PC-9 (cell line): ENCODE measurements at regions not wholly inside any gene's neighbourhood (a gene's known extent, or its start where the extent isn't known, plus 50 kb on each side); places are given as distances from the start of the nearest gene placed in this dataset.

ENCODE experiments used
- CTCF ChIP-seq: fragments of 200-600 bp; sonication (generic); conservative IDR thresholded peaks from 2 replicates; pipeline ENCODE4 v1.6.1; 2017; ENCODE audit warnings: mixed run types, antibody characterized with exemption, mild to moderate bottlenecking, moderate library complexity
- EZH2 ChIP-seq: fragments of 200-600 bp; sonication (generic); IDR thresholded peaks from 2 replicates; pipeline ENCODE4 v1.8.0; 2017; ENCODE audit warnings: antibody characterized with exemption, low read depth

GRCh38 chr4:59024257-59024656 lies 1914.1 kb upstream of the IGFBP7 start:
- no peak for TF ChIP-seq CTCF
- no peak for TF ChIP-seq EZH2
